ENCODE measurements at regions not wholly inside any gene's neighbourhood (a gene's known extent, or its start where the extent isn't known, plus 50 kb on each side); places are given as distances from the start of the nearest gene placed in this dataset.

DNA sequence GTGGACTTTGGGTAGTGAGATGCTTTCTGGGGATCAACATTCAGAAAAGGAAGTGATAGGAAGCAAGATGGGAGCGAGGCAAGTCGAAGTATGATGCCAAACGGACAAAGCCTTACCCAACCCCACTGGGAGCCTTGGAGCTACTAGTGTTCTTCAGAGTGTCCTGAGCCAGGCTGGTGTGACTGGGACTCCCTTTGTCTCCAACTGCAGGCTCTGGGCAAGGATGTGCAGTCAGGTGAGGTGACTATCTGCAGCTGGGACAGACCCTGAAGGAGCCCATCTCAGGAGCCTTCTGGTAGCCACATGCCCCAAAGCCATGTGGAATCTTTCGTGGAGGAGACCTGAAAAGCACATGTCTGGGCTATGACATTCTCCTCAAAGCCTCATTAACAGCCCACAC lies 360.6 kb downstream of the MTRR start:
- Histone ChIP-seq H3K36me3 (replicated peaks in 1 of 2; ENCODE audit: control insufficient read depth in 1 of 2, insufficient read depth in 2 of 2, low read length in 2 of 2) (no peaks in the 10 kb centered on the region), H2AFZ (ENCODE audit: low read length) (no peak overlapping the region), H3K79me2 (ENCODE audit: insufficient read depth, low read length) (no peaks in the 10 kb centered on the region), H3K9me3 (ENCODE audit: low read length) (no peaks in the 10 kb centered on the region; the same call in 1 of the 2 replicates), H3K27ac (ENCODE audit: extremely low read length, insufficient read depth, low read length) (no peak overlapping the region), H3K9ac (ENCODE audit: insufficient read depth, low read depth, low read length) (no peak overlapping the region), H3K27me3 (ENCODE audit: control insufficient read depth in 1 of 2, insufficient read depth in 2 of 2, low read length in 2 of 2) (no peaks in the 10 kb centered on the region), H4K20me1 (ENCODE audit: insufficient read depth, low read length) (no peaks in the 10 kb centered on the region), H3K4me2 (ENCODE audit: low read depth, low read length) (no peak overlapping the region), H3K4me1 (ENCODE audit: insufficient read depth, low read length) (no peaks in the 10 kb centered on the region), H3K4me3 (replicated peaks in 1 of 3; ENCODE audit: insufficient read depth in 1 of 3, low read depth in 2 of 3, low read length in 3 of 3) (no peak overlapping the region)
- ChIA-PET CTCF (ENCODE audit: low intra/inter-chr PET ratio, low total read pairs) (no interaction called here), POLR2A (no interaction called here)
- 5% methylated on average over 4 of the region's 4 CpGs for WGBS (ENCODE audit: low lambda C conversion rate)
- in situ Hi-C loops (cut with HindIII; ENCODE audit: extremely low pct_ligation_motif_present, low pct_unique_long_range_greater_than_20kb): no loop called here
- BruUV-seq (replicated peaks): no TSS peak
- TF ChIP-seq, protein P1, sequence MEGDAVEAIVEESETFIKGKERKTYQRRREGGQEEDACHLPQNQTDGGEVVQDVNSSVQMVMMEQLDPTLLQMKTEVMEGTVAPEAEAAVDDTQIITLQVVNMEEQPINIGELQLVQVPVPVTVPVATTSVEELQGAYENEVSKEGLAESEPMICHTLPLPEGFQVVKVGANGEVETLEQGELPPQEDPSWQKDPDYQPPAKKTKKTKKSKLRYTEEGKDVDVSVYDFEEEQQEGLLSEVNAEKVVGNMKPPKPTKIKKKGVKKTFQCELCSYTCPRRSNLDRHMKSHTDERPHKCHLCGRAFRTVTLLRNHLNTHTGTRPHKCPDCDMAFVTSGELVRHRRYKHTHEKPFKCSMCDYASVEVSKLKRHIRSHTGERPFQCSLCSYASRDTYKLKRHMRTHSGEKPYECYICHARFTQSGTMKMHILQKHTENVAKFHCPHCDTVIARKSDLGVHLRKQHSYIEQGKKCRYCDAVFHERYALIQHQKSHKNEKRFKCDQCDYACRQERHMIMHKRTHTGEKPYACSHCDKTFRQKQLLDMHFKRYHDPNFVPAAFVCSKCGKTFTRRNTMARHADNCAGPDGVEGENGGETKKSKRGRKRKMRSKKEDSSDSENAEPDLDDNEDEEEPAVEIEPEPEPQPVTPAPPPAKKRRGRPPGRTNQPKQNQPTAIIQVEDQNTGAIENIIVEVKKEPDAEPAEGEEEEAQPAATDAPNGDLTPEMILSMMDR (CRISPR knock-in tag; IDR thresholded peaks at IDR 0.05): no peak
- TF ChIP-seq, protein P2, sequence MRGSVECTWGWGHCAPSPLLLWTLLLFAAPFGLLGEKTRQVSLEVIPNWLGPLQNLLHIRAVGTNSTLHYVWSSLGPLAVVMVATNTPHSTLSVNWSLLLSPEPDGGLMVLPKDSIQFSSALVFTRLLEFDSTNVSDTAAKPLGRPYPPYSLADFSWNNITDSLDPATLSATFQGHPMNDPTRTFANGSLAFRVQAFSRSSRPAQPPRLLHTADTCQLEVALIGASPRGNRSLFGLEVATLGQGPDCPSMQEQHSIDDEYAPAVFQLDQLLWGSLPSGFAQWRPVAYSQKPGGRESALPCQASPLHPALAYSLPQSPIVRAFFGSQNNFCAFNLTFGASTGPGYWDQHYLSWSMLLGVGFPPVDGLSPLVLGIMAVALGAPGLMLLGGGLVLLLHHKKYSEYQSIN (CRISPR knock-in tag; IDR thresholded peaks at IDR 0.05; ENCODE audit: borderline replicate concordance): no peak
- TF ChIP-seq, protein P3, sequence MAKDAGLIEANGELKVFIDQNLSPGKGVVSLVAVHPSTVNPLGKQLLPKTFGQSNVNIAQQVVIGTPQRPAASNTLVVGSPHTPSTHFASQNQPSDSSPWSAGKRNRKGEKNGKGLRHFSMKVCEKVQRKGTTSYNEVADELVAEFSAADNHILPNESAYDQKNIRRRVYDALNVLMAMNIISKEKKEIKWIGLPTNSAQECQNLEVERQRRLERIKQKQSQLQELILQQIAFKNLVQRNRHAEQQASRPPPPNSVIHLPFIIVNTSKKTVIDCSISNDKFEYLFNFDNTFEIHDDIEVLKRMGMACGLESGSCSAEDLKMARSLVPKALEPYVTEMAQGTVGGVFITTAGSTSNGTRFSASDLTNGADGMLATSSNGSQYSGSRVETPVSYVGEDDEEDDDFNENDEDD (CRISPR knock-in tag; IDR thresholded peaks at IDR 0.05; ENCODE audit: borderline replicate concordance): no peak
- TF ChIP-seq ZFP90 (CRISPR knock-in tag; IDR thresholded peaks at IDR 0.05; ENCODE audit: borderline replicate concordance): no peak
- TF ChIP-seq KDM5B (CRISPR knock-in tag; IDR thresholded peaks at IDR 0.05; ENCODE audit: borderline replicate concordance): no peak
- no peak for TF ChIP-seq ZNF101 (CRISPR knock-in tag; IDR thresholded peaks at IDR 0.05; ENCODE audit: borderline replicate concordance, low read depth)
- TF ChIP-seq KAT2B (IDR thresholded peaks at IDR 0.05; ENCODE audit: borderline replicate concordance, low read depth, low read length): no peak
- TF ChIP-seq, protein P4, sequence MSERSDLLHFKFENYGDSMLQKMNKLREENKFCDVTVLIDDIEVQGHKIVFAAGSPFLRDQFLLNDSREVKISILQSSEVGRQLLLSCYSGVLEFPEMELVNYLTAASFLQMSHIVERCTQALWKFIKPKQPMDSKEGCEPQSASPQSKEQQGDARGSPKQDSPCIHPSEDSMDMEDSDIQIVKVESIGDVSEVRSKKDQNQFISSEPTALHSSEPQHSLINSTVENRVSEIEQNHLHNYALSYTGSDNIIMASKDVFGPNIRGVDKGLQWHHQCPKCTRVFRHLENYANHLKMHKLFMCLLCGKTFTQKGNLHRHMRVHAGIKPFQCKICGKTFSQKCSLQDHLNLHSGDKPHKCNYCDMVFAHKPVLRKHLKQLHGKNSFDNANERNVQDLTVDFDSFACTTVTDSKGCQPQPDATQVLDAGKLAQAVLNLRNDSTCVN (CRISPR knock-in tag; IDR thresholded peaks at IDR 0.05; ENCODE audit: borderline replicate concordance): no peak
- TF ChIP-seq ZNF430 (CRISPR knock-in tag; IDR thresholded peaks at IDR 0.05): no peak
- no peak for TF ChIP-seq IRX3 (CRISPR knock-in tag; IDR thresholded peaks at IDR 0.05; ENCODE audit: borderline replicate concordance, low read depth)
- FAIRE-seq (no peak), ATAC-seq (no peak), DNase-seq (ENCODE audit: low spot score) (no peak)
- intact Hi-C loops (cut with micrococcal nuclease; ENCODE audit: unreplicated experiment): no loop called here
